H9 (cell line): ENCODE measurements at regions not wholly inside any gene's neighbourhood (a gene's known extent, or its start where the extent isn't known, plus 50 kb on each side); places are given as distances from the start of the nearest gene placed in this dataset.

Experiments used
- DNase-seq: peaks from one replicate; pipeline ENCODE4 v3.0.0-alpha.2; 2017
- H2AFZ ChIP-seq: one replicate; pipeline ENCODE4 v1.6.1; 2013; ENCODE audit warnings: mild to moderate bottlenecking, low read length, control low read depth, moderate library complexity
- H2AK5ac ChIP-seq: 2 replicates; pipeline ENCODE4 v1.6.1; 2013; ENCODE audit warnings: low read length, control low read depth, mixed read lengths; ENCODE audit not compliant: insufficient read length
- H2BK120ac ChIP-seq: one replicate; pipeline ENCODE4 v1.6.1; 2013; ENCODE audit warnings: low read depth, mild to moderate bottlenecking, low read length, control low read depth, inconsistent platforms; ENCODE audit not compliant: poor library complexity, severe bottlenecking
- H2BK12ac ChIP-seq: 2 replicates; pipeline ENCODE4 v1.6.1; 2013; ENCODE audit warnings: low read length, control low read depth, mixed read lengths, low read depth; ENCODE audit not compliant: insufficient read length
- H2BK15ac ChIP-seq: 2 replicates; pipeline ENCODE4 v1.6.1; 2013; ENCODE audit warnings: low read depth, low read length, control low read depth
- H2BK20ac ChIP-seq: one replicate; pipeline ENCODE4 v1.6.1; 2013; ENCODE audit warnings: low read depth, mild to moderate bottlenecking, low read length, control low read depth, inconsistent platforms; ENCODE audit not compliant: poor library complexity, severe bottlenecking
- H2BK5ac ChIP-seq: 2 replicates; pipeline ENCODE4 v1.6.1; 2013; ENCODE audit warnings: low read length, control low read depth, mixed read lengths; ENCODE audit not compliant: insufficient read length
- H3K14ac ChIP-seq: 2 replicates; pipeline ENCODE4 v1.6.1; 2013; ENCODE audit warnings: low read length, control low read depth; ENCODE audit not compliant: insufficient read depth
- H3K18ac ChIP-seq: 2 replicates; pipeline ENCODE4 v1.6.1; 2013; ENCODE audit warnings: low read depth, mild to moderate bottlenecking, mixed read lengths, low read length, control low read depth; ENCODE audit not compliant: insufficient read length
- H3K23ac ChIP-seq: 2 replicates; pipeline ENCODE4 v1.6.1; 2013; ENCODE audit warnings: low read length, control low read depth, mixed read lengths, low read depth; ENCODE audit not compliant: insufficient read length
- H3K23me2 ChIP-seq: 2 replicates; pipeline ENCODE4 v1.6.1; 2013; ENCODE audit warnings: low read depth, mild to moderate bottlenecking, mixed read lengths, low read length, control low read depth; ENCODE audit not compliant: insufficient read length, poor library complexity, severe bottlenecking
- H3K27ac ChIP-seq: 2 replicates; pipeline ENCODE4 v1.5.1; 2013; ENCODE audit warnings: low read length, control low read depth, mixed read lengths, low read depth; ENCODE audit not compliant: insufficient read length
- H3K27me3 ChIP-seq: 2 replicates; pipeline ENCODE4 v1.6.1; 2013; ENCODE audit warnings: low read length, control low read depth, inconsistent platforms; ENCODE audit not compliant: insufficient read depth
- H3K4ac ChIP-seq: 2 replicates; pipeline ENCODE4 v1.6.1; 2013; ENCODE audit warnings: low read depth, mild to moderate bottlenecking, control low read depth, inconsistent platforms, low read length, moderate library complexity
- H3K4me1 ChIP-seq: 2 replicates; pipeline ENCODE4 v1.6.1; 2013; ENCODE audit warnings: low read length, control low read depth, inconsistent platforms; ENCODE audit not compliant: insufficient read depth
- H3K4me2 ChIP-seq: 2 replicates; pipeline ENCODE4 v1.6.1; 2013; ENCODE audit warnings: low read length, control low read depth, mixed read lengths; ENCODE audit not compliant: insufficient read length, insufficient read depth
- H3K56ac ChIP-seq: 2 replicates; pipeline ENCODE4 v1.6.1; 2013; ENCODE audit warnings: low read depth, mild to moderate bottlenecking, mixed read lengths, low read length, control low read depth; ENCODE audit not compliant: insufficient read length
- H3K79me1 ChIP-seq: 2 replicates; pipeline ENCODE4 v1.6.1; 2013; ENCODE audit warnings: low read depth, mild to moderate bottlenecking, moderate library complexity, low read length, control low read depth, inconsistent platforms; ENCODE audit not compliant: insufficient read depth, poor library complexity, severe bottlenecking
- H3K79me2 ChIP-seq: 2 replicates; pipeline ENCODE4 v1.6.1; 2013; ENCODE audit warnings: low read length, control low read depth, inconsistent platforms; ENCODE audit not compliant: insufficient read depth
- H3K9ac ChIP-seq: 2 replicates; pipeline ENCODE4 v1.6.1; 2013; ENCODE audit warnings: low read length, control low read depth, mixed read lengths; ENCODE audit not compliant: insufficient read length; ENCODE audit errors: extremely low read depth
- H3K9me3 ChIP-seq: one replicate; pipeline ENCODE4 v1.6.1; 2013; ENCODE audit warnings: low read depth, low read length, inconsistent platforms; ENCODE audit not compliant: control insufficient read depth
- H3T11ph ChIP-seq: one replicate; pipeline ENCODE4 v1.6.1; 2013; ENCODE audit warnings: mild to moderate bottlenecking, low read length, control low read depth, inconsistent platforms
- H4K20me1 ChIP-seq: one replicate; pipeline ENCODE4 v1.6.1; 2013; ENCODE audit not compliant: control insufficient read depth, insufficient read length, insufficient read depth
- H4K5ac ChIP-seq: 2 replicates; pipeline ENCODE4 v1.6.1; 2013; ENCODE audit warnings: low read depth, mild to moderate bottlenecking, mixed read lengths, low read length, control low read depth; ENCODE audit not compliant: insufficient read length
- H4K8ac ChIP-seq: replicated peaks from 2 replicates; pipeline ENCODE4 v1.6.1; 2013; ENCODE audit warnings: low read length, control low read depth, mixed read lengths, low read depth; ENCODE audit not compliant: insufficient read length
- H4K91ac ChIP-seq: 2 replicates; pipeline ENCODE4 v1.6.1; 2013; ENCODE audit warnings: low read depth, mild to moderate bottlenecking, moderate library complexity, mixed read lengths, low read length, control low read depth; ENCODE audit not compliant: insufficient read length
- H3K27ac Mint-ChIP-seq, 3 experiments: 2 replicates in 2 of 3; 3 replicates in 1 of 3; pipeline ENCODE4 v1.8.0; 2020 to 2021; ENCODE audit warnings: mixed read lengths in 3 of 3, mild to moderate bottlenecking in 1 of 3, moderate library complexity in 1 of 3
- H3K27me3 Mint-ChIP-seq: 2 replicates; pipeline ENCODE4 v1.8.0; 2021; ENCODE audit warnings: low read depth, mild to moderate bottlenecking, moderate library complexity, mixed read lengths
- H3K36me3 Mint-ChIP-seq, 3 experiments: 2 replicates in 2 of 3; 3 replicates in 1 of 3; pipeline ENCODE4 v1.8.0; 2020 to 2021; ENCODE audit warnings: low read depth in 3 of 3, mixed read lengths in 3 of 3; ENCODE audit not compliant: insufficient read depth in 1 of 3
- H3K4me1 Mint-ChIP-seq, 2 experiments: 2 replicates each; pipeline ENCODE4 v1.8.0; 2020; ENCODE audit warnings: mixed read lengths in 2 of 2
- H3K4me3 Mint-ChIP-seq, 2 experiments: 2 replicates in 1 of 2; 3 replicates in 1 of 2; pipeline ENCODE4 v1.8.0; 2020 to 2021; ENCODE audit warnings: mild to moderate bottlenecking in 2 of 2, mixed read lengths in 2 of 2, moderate library complexity in 1 of 2
- H3K9me3 Mint-ChIP-seq, 2 experiments: 2 replicates in 1 of 2; 3 replicates in 1 of 2; pipeline ENCODE4 v1.8.0; 2020; ENCODE audit warnings: mild to moderate bottlenecking in 2 of 2, mixed read lengths in 2 of 2, moderate library complexity in 1 of 2
- WGBS: extraction: QIAGEN DNeasy Blood & Tissue Kit; methylation state at CpG from one replicate; pipeline ENCODE4 v1.1.7; 2013; ENCODE audit warnings: missing lambda C conversion rate, low lambda C conversion rate, mixed read lengths; ENCODE audit not compliant: insufficient read length; ENCODE audit errors: extremely low coverage; 5-methylcytosine and 5-hydroxymethylcytosine counted together
- TF ChIP-seq, protein P1 (sequence below): fragments of 200-600 bp; sonication (generic); conservative IDR thresholded peaks from 3 replicates; pipeline ENCODE4 v1.8.0; 2021; ENCODE audit warnings: antibody characterized with exemption, mild to moderate bottlenecking

DNA sequence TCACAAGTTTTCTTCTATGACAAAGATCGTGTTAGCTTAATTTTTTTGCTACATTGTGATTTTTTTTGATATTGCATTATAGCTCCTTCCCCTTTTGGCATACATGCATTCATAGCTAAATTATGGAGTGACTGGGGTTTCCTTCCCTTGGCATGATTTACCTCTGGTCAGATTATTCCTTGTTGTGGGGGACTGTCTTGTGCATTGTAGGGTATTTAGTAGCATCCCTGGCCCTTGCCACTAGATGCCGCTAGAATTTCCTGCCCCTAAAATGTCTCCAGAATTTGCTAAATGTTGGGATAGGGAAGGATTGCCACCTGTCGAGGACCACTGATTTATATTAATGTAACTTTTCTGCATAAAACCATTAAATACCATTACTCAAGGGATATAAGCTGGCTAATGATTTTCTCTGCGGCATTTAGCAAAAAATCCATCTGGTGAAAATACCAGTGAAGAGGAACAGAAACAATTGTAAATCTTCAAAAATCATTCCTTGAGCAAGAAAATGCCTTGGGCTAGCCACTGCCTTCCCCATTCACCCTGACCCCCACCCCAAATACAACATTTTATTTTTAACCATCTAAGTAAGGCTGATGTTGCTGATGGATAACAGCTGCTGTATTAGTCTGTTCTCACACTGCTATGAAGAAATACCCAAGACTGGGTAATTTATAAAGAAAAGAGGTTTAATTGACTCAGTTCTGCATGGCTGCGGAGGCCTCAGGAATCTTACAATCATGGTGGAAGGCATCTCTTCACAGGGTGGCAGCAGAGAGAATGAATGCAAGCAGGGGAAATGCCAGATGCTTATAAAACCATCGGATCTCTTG is 195.2 kb downstream of the MAP2K6 start:
- Histone ChIP-seq H2AK5ac (no peak overlapping the region), H3K14ac (no peak overlapping the region), H4K5ac (no peak overlapping the region), H3K9me3 (no peaks in the 10 kb centered on the region), H2BK12ac (no peak overlapping the region), H3K56ac (no peak overlapping the region), H3T11ph (no peak overlapping the region), H2BK5ac (no peak overlapping the region), H3K23me2 (no peaks in the 10 kb centered on the region), H3K79me2 (no peaks in the 10 kb centered on the region), H2AFZ (no peak overlapping the region), H2BK15ac (no peak overlapping the region), H3K27me3 (no peaks in the 10 kb centered on the region), H3K27ac (no peak overlapping the region), H3K4ac (no peak overlapping the region), H3K9ac (no peak overlapping the region), H3K79me1 (no peaks in the 10 kb centered on the region), H3K18ac (no peak overlapping the region), H2BK20ac (no peak overlapping the region), H3K4me2 (no peak overlapping the region), H4K91ac (no peak overlapping the region), H4K8ac (no peak overlapping the region), H2BK120ac (no peak overlapping the region), H3K4me1 (no peaks in the 10 kb centered on the region), H4K20me1 (no peaks in the 10 kb centered on the region), H3K23ac (no peak overlapping the region)
- H3K27ac Mint-ChIP-seq = no peak overlapping the region; a peak in 1 of 7 replicates
- H3K4me1 Mint-ChIP-seq = peaks cover 11 to 12% of the 10 kb centered on the region in 2 experiments
- H3K36me3 Mint-ChIP-seq = no peaks in the 10 kb centered on the region
- no peaks in the 10 kb centered on the region for H3K27me3 Mint-ChIP-seq
- no peak overlapping the region for H3K4me3 Mint-ChIP-seq
- TF ChIP-seq, protein P1, sequence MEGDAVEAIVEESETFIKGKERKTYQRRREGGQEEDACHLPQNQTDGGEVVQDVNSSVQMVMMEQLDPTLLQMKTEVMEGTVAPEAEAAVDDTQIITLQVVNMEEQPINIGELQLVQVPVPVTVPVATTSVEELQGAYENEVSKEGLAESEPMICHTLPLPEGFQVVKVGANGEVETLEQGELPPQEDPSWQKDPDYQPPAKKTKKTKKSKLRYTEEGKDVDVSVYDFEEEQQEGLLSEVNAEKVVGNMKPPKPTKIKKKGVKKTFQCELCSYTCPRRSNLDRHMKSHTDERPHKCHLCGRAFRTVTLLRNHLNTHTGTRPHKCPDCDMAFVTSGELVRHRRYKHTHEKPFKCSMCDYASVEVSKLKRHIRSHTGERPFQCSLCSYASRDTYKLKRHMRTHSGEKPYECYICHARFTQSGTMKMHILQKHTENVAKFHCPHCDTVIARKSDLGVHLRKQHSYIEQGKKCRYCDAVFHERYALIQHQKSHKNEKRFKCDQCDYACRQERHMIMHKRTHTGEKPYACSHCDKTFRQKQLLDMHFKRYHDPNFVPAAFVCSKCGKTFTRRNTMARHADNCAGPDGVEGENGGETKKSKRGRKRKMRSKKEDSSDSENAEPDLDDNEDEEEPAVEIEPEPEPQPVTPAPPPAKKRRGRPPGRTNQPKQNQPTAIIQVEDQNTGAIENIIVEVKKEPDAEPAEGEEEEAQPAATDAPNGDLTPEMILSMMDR = peak; percentile 79
- WGBS = no CpG with 5 or more reads among the region's 6 CpGs
- DNase-seq = peak; percentile 48
- peaks cover 0 to 2% of the 10 kb centered on the region in 2 experiments; a peak in 1 of 5 replicates for H3K9me3 Mint-ChIP-seq
